ENCODE measurements at regions not wholly inside any gene's neighbourhood (a gene's known extent, or its start where the extent isn't known, plus 50 kb on each side); places are given as distances from the start of the nearest gene placed in this dataset.
"Not testable (repeated sequence)": the region's sequence is repeated elsewhere in the genome, so short reads cannot be mapped to it uniquely, and the experiment has no call there.

DNA sequence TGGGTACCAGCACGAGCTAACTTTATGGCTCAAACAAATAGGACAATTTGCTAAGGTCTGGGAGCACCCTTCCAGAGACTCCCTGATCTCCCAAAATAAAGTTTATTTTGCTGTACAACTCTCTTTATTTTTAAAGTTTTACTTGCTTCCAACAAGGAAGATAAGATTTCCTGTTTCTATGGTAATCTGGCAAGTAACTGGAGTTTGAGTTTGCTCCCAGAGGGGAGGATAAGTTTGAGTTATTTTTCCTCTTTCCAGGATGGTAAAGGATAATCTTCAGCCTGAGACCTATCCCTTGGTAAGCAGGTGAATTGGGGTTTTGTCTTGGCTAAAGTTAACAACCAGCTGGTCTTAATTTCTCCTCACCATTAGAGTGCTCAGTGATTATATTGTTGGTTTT is 1019.4 kb upstream of the ALCAM start:
- no peak for DNase-seq

DNA sequence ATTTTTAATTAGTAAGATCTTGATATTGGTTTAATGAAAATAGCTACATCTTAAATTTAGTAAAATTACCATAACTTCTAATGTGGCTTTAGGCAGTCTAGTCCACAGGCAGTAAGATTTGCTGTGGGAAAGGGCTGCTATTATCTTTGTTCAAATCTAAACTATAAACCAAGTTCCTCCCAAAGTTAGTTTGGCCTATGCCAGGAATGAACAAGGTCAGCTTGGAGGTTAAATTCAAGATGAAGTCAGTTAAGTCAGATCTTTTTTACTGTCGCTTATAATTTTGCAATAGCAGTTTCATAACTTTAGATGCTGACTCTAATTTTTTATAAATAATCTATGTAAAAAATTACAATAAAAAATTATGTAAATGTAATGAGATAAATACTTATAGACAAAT is 1016.9 kb upstream of the ALCAM start:
- DNase-seq, result no peak

DNA sequence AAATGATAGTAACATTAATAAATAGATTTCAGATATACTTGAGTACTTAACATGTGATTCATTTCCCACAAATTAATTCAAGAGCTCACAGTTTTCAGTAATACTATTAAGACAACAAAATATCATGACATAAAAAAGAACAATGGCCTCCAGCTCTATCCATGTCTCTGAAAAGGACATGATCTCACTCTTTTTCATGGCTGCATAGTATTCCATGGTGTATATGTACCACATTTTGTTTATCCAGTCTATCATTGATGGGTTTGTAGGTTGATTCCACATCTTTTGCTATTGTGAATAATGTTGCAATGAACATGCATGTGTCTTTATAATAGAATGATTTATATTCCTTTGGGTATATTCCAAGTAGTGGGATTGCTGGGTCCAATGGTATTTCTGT is 1012.8 kb upstream of the ALCAM start:
- no peak for DNase-seq

DNA sequence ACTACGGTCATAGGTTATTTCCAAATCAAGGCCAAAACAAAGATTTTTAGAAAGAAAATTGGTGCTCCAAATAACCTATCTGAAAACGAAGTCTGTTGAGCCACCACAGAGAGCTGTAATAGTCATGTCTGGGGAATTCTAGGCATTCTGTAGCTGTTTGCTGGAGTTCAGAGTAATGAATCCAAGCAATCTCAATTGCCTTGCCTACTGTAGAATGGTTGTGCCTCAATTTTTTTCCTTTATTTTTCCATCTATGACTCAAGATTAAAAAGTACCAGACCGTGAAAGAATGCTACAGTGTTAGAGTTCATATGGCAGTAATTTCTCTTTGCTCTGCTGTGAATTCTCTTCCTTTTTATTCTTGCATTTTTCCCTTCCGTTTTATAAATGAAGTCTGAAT is 1007.2 kb upstream of the ALCAM start:
- no peak for DNase-seq

DNA sequence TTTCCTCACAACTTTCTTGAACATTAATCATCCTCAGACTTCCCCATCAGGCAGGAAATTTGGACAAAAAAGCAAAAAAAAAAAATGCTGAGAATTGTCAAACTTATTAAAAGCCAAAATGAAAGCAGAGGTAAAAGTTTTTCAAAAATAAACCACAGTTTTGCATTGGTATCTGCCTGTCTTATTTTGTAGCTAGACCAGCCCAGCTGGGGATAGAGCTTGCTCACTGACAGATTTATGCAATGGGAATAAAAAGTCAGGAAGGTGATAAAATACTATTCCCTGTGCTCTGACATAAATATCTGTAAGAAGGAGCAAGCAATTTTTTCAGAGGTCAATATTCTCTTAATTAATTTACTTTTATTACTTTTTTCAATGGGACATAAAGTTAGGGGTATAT is 1006.7 kb upstream of the ALCAM start:
- no peak for DNase-seq

DNA sequence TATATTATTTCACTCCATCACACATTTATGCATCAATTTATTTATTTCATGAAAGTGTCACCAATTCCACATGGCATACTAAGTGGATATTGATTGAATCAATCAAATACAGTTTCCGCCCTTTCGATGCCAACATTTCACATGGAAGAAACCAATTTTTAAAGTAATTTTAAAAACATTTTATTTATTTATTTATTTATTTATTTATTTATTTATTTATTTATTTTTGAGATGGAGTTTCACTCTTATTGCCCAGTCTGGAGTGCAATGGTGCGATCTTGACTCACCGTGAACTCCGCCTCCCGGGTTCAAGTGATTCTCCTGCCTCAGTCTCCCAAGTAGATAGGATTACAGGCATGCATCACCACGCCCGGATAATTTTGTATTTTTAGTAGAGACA is 1005.0 kb upstream of the ALCAM start:
- not testable (repeated sequence) for DNase-seq

DNA sequence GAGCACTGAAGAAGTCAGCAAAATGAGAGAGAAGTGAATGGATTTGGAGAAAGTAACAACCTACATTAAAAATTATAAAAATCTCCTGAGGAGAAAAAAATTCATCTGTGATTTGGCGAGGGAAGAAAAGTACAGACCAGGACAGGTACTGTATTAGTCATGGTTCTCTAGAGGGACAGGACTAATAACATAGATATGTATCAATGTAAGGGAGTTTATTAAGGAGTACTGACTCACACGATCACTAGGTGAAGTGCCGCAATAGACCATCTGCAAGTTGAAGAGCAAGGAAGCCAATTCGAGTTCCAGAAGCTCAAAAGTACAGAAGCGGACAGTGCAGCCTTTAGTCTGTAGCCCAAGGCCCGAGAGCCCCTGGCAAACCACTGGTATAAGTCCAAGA is 1004.4 kb upstream of the ALCAM start:
- DNase-seq, result no peak

DNA sequence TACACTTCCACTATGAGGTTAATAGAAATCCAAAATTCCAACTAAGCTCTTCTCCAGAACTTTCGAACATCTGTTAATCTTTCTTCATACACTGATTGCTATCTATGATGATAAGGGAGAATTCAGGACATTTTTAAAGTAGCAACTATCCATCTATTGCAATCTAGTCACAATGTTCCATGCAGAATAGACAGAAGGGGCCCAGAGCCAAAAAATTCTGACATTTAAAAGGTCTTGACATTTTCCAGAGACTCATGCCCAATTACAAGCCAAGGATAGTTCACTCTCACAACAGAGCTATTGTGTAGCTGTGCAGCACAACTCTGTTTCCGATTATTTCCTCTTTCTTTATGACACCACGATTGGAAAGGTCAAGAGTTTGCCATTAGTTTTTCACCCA is 999.7 kb upstream of the ALCAM start:
- DNase-seq, result no peak

DNA sequence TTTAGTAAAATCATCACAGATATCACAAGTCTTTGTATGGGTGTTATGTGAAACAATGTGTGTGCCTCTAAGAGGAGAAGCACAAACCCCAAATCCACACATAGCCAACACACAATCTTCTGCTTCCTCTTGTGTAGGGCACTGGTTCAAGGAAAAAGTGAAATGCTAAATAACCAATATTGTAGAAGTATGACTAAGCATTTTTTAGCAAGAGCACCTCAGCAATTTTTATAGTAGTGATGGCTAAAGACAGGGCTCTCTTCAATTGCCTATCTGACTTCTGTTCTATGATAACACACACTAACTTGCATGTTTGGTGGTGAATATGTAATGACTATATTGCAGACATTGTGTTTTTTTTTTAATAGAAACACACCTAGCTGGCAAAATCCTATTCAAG is 997.9 kb upstream of the ALCAM start:
- DNase-seq, result no peak

DNA sequence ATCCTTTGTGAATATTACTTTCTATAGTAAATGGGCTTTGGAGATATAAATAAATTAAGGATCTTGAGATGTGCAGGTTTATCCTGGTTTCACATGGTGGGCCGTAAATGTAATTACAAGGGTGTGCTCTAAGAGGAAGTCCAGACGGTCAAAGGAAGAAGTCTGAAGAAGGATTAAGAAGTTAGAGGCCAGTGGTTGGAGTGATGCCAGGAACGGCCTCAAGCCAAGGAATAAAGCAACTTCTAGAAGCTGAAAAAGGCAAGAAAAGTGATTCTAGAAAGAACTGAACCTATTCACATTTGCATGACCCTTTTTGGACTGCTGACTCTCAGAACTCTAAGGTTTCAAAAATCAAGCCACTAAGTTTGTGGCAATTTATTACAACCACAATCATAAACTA is 981.3 kb upstream of the ALCAM start:
- DNase-seq, result no peak

DNA sequence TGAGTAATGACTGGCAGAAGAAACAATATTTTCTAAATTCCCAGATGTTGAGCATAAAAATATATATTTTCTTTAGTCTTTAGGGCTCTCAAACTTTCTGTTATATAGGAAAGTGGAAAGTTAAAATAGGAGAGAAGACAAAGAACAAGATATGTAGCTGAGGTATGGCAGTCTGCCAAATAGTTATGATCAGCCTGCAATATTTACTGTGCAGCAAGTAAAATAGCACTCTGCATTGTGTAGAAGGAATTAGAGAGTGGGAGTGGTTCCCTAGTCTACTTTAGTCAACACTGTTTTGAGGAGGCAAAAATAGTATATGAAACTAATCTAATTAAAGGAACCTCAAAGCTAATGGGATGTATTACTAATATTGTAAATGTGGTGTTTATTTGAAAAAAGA is 978.1 kb upstream of the ALCAM start:
- DNase-seq, result no peak

DNA sequence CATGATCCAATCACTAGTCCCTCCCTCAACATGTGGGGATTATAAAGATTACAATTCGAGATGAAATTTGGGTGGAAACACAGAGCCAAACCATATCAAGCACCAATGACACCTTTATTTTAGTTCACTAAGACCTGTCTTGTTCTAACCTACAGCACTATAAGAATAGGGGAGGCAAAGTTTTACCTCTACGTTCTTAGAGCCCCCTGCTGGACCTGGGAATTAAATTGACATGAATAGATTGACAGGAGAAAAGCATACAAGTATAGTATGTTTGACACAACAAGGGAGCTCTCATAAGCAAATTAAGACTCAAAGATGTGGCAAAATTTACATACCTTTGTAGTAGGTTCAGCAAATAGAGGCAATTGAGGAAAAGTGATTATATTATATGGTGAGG is 974.4 kb upstream of the ALCAM start:
- DNase-seq, result no peak

DNA sequence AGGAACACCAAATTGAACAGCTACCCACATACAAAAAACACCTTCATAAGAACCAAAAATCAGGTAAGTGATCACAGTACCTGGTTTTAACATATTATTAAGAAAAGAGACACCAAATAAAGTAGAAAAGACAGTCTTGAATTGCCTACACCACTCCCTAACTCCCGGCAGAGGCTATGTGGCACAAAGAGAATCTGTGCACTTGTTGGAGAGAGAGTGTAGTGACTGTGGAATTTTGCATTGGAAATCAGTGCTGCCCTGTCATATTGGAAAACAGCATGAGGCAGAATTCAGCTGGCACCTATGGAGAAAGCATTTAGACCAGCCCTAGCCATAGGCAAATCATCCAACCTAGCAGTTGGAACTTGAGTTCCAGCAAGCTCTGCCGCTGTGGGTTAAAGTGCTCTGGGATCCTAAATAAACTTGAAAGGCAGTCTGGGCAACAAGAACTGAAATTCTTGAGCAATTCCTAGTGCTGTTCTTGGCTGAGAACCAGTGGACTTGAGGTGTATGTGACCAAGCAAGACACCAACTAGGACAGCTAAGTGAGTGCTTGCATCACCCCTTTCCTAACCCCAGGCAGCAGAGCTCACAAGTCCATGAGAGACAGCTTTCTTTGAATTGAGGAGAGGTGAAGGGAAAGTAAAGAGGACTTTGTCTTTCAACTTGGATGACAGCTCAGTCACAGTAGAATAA is 969.6 kb upstream of the ALCAM start:
- DNase-seq, result no peak

DNA sequence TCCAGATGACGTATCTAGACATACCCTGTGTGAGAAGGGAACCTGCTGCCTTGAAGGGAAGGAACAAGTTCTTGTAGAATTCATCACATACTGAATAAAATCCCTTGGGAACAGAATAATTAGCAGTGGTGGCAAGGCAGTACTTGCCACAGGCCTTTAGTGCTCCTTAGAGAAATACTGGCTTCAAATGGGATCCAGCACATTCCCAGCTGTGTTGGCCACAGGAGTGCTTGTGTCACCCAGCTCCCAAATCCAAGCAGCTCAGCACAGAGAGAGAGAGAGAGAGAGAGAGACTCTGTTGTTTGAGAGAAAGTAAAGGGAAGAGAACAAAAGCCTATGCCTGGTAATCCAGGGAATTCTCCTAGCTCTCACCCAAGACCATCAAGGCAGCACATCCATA is 969.0 kb upstream of the ALCAM start:
- no peak for DNase-seq

DNA sequence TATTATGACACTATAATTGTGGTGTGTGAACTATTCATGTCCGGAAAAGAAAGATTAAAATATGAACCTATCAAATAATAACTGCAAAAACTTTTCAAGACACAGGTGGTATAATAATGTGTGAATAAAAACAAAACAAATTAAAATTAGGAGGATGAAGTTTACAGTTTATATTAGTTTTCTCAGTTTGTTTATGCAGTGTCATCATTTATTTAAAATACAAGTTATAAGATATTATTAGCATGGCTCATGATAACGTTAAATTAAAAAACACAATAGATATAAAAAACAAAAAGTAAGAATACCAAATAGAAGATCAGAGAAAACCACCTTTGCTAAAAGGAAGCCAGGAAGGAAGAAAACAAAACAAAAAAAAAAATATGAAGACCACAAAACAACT is 963.8 kb upstream of the ALCAM start:
- DNase-seq, result no peak

DNA sequence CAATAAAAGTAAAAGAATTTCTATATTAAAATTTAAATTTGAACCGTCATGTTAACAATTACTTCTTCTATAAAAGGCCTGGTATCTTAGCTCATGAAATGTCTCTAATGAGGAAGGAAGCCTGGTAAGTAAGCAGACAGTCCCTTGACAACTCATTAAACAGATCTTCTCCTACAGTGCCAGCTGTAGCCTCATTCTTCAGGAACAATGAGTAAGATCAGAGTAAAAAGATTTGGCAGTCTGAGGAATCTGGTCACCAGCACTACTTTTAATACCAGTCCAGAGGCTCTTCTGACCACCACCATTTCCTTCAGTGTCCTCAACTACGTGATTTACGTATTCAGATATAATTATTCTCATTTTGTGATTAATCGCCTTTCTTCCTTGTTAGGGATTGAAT is 955.0 kb upstream of the ALCAM start:
- DNase-seq, result no peak

DNA sequence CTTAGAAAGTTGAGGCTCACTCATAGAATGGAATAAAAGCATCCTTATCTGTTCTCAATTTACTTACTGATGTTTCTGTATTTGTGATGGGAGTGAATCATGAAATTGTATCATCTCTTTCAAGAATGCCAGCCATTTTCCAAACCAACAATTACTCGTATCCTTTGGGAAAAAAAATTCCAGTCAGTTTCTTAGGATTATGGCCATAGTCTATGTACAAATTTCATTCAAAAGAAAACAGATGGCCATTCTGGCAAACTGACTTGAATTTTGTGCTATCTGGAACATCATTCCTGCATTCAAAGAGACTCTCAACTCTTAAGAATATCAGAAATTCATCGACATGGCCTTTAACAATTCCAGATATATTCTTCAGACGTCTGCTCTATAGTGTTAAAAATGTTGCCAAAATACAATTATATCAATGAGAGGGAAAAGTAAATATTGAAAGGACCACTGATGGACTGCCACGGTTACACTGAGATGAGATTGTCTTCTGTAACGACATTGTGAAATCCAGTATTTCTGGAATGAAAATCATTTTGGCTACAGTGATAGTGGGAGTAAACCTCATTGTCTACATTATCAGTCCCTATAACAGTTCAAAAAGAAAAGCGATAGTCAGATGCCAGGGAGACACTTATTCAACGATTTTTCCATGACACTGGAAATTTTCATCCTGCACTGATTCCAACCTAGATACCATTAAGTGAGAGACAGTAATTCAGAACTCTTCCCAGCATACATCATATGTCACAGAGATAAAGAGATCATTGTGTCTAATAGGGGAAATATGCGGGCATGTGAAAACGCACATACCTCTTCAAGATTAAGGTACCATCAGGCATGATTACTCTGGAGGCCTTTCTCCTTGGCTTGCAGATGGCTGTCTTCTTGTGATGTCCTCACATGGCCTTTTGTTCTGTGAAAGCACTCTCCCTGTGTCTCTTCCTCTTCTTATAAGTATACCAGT is 953.8 kb upstream of the ALCAM start:
- DNase-seq, result no peak

DNA sequence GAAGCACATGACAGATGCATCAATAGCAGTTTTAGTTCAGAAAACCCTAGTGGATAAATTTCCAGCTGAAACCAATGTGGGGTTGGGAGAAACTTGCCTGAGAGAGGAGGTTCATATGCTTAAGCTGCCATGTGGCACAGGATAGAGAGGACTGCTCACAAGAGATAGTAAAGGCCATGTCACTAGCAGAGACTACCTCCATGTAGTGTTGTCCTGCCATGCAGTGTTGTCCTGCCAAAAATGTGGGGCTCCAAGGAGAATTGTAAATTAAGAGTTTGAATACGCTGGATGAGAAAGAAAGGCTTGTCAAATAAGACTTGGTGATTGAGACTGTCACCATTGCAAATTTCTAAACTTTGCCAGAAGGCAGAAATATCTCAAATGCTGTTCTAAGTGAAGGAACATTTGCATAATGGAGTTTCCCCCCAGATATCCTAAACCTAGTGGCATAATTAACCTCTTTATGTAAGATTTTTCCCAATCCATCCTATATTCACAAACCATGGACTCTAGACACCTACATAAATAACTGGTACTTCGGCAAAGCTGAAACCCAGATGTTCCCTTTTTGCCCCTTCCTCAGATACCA is 938.3 kb upstream of the ALCAM start:
- DNase-seq, result no peak

DNA sequence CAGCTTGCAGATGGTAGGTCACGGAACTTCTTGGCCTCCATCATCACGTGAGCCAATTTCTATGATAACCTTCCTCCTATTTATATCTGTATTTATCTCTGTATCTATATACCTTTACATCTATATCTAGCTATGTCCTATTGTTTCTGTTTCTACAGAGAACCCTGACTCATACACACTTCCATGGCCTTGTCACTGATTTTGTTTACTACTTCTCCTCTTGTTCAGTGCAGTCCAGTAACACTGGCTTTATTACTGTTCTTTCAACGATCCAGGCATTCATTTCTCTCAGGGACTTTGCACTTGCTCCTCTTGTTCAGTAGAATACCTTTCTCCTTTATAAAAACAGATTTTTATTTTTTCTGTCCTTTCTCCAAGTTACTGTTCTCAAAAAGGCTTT is 937.0 kb upstream of the ALCAM start:
- DNase-seq, result no peak

DNA sequence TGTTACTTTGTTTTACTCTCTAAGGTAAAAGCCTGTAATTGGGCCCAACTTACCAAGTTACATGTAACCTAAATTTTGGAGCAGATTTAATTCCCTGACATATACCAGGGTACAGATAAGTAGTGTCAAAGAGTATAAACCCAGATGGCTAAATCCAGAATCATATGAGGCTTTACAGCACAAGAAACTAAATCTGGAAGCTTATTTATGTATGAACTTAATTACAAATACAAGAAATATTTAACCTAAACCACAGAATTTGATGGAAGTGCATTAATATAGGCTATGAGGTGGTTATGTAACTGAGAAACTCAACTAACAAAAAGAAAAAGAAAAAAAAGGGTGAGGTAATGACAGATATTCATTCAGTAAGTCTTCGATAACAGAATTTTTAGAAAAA is 930.2 kb upstream of the ALCAM start:
- no peak for DNase-seq

DNA sequence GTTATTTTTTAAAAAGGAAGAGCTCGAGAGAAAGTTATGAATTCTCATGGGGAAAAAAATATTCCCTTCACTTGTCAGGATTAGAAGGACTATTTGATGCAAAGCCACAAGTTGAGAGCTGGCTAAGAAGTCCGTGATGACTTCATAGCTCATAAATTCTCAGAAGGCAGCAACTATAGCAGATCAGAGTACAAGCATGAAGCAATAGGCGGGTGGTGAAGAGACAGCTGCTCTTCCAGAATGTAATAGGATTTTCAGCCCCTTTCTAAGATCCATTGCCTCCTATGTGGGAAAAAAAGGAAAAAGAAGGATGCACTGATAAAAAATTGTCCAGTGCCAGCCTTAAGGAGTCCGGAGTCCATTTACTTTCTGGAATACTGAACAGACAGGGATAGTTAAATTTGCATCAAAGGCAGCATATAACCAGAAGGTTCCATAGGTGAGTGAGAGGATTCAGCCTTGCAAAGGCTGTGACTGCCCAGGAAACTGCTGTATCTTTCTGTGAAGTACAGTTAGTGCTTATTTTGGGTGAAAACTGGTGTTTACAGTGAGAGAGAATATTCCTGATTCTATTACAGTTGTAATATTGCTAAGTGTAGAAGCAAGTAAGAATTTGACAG is 929.5 kb upstream of the ALCAM start:
- DNase-seq, result no peak

DNA sequence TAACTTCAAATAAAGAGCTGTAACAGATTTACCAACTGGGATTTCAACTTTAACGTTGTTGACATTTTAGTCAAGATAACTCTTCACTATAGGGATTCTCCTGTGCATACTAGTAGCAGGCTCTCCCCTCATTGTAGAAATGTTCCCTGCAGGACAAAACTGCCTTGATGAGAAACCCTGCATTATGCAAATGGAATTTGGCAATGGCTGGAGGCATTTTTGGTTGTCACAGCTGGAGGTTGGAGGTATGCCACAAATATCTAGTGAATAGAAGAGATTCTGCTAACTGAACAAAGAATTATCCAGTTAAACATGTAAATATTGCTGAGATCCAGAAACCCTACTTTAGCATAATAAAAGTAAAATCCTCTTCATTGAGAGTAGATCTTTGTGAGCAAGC is 928.8 kb upstream of the ALCAM start:
- no peak for DNase-seq

DNA sequence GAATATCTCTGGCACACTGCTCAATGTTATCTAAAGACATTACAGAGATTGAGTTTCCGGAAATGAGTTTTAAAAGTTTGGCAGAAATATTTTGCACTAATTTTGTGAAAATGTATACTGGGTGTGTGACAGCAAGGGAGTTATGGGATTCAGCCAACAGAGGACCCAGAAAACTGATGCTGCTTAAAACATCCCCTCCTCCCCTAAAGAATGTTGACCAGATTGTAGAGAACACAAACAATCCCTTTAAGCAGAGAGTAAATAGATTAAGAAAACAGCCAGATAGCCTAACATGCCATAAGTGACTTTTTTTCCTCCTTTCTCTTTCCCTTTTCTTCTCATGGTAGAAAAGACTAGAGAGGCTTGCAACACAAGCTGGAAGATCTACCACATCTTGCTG is 928.0 kb upstream of the ALCAM start:
- no peak for DNase-seq
